ENCODE measurements at regions not wholly inside any gene's neighbourhood (a gene's known extent, or its start where the extent isn't known, plus 50 kb on each side); places are given as distances from the start of the nearest gene placed in this dataset.
"Not testable (repeated sequence)": the region's sequence is repeated elsewhere in the genome, so short reads cannot be mapped to it uniquely, and the experiment has no call there.

GRCh38 chr14:105581551-105582341 lies 55.4 kb downstream of the TMEM121 start:
- no peak overlapping the region for H3K27ac Mint-ChIP-seq
- CTCF ChIA-PET = no interaction called here
- H3K27me3 Mint-ChIP-seq = no peaks in the 10 kb centered on the region
- H3K4me3 Mint-ChIP-seq = no peak overlapping the region
- no peak for DNase-seq
- POLR2A ChIA-PET = no interaction called here
- peaks cover 4% of the 10 kb centered on the region for H3K4me1 Mint-ChIP-seq
- H3K36me3 Mint-ChIP-seq (ENCODE audit: low read depth) = no peaks in the 10 kb centered on the region
- H3K9me3 Mint-ChIP-seq = no peaks in the 10 kb centered on the region

- Mint-ChIP-seq H3K4me1 (peaks cover 4% of the 10 kb centered on the region), H3K36me3 (ENCODE audit: low read depth) (no peaks in the 10 kb centered on the region), H3K27ac (no peak overlapping the region), H3K27me3 (no peaks in the 10 kb centered on the region), H3K9me3 (no peaks in the 10 kb centered on the region), H3K4me3 (no peak overlapping the region)
- POLR2A ChIA-PET = no interaction called here
- no peak for DNase-seq
- CTCF ChIA-PET = no interaction called here
These were observed 56.3 kb downstream of the TMEM121 start for GRCh38 chr14:105582639-105583038.

- H3K27me3 Mint-ChIP-seq; H3K9me3 Mint-ChIP-seq; CTCF ChIA-PET; H3K4me3 Mint-ChIP-seq; H3K27ac Mint-ChIP-seq; H3K36me3 Mint-ChIP-seq (ENCODE audit: low read depth); H3K4me1 Mint-ChIP-seq; POLR2A ChIA-PET; DNase-seq: not testable (repeated sequence)
These were observed 57.5 kb downstream of the TMEM121 start for GRCh38 chr14:105583914-105584313.

GRCh38 chr14:105585290-105585689 lies 58.9 kb downstream of the TMEM121 start:
- CTCF ChIA-PET; H3K27me3 Mint-ChIP-seq; H3K27ac Mint-ChIP-seq; DNase-seq; POLR2A ChIA-PET; H3K36me3 Mint-ChIP-seq (ENCODE audit: low read depth); H3K4me1 Mint-ChIP-seq; H3K9me3 Mint-ChIP-seq; H3K4me3 Mint-ChIP-seq: not testable (repeated sequence)

- H3K4me3 Mint-ChIP-seq; CTCF ChIA-PET; H3K36me3 Mint-ChIP-seq (ENCODE audit: low read depth); H3K9me3 Mint-ChIP-seq; H3K27me3 Mint-ChIP-seq; DNase-seq; H3K27ac Mint-ChIP-seq; H3K4me1 Mint-ChIP-seq; POLR2A ChIA-PET: not testable (repeated sequence)
These were observed 59.3 kb downstream of the TMEM121 start for GRCh38 chr14:105585722-105586121.

GRCh38 chr14:105586144-105586872 lies 59.9 kb downstream of the TMEM121 start:
- H3K4me3 Mint-ChIP-seq; H3K27me3 Mint-ChIP-seq; H3K27ac Mint-ChIP-seq; H3K36me3 Mint-ChIP-seq (ENCODE audit: low read depth); H3K4me1 Mint-ChIP-seq; H3K9me3 Mint-ChIP-seq; POLR2A ChIA-PET; CTCF ChIA-PET: not testable (repeated sequence)
- DNase-seq = peak; percentile 9

GRCh38 chr14:105587034-105587433 lies 60.7 kb downstream of the TMEM121 start:
- DNase-seq; POLR2A ChIA-PET; H3K4me3 Mint-ChIP-seq; CTCF ChIA-PET; H3K9me3 Mint-ChIP-seq; H3K27ac Mint-ChIP-seq; H3K36me3 Mint-ChIP-seq (ENCODE audit: low read depth); H3K4me1 Mint-ChIP-seq; H3K27me3 Mint-ChIP-seq: not testable (repeated sequence)

- H3K4me3 Mint-ChIP-seq; H3K4me1 Mint-ChIP-seq; H3K27ac Mint-ChIP-seq; H3K27me3 Mint-ChIP-seq; H3K9me3 Mint-ChIP-seq; POLR2A ChIA-PET; H3K36me3 Mint-ChIP-seq (ENCODE audit: low read depth); CTCF ChIA-PET: not testable (repeated sequence)
- peak; percentile 12 for DNase-seq
These were observed 61.3 kb downstream of the TMEM121 start for GRCh38 chr14:105587482-105588235.

GRCh38 chr14:105588236-105588860 lies 62.0 kb downstream of the TMEM121 start:
- Mint-ChIP-seq H3K4me3 (no peak overlapping the region), H3K9me3 (no peaks in the 10 kb centered on the region), H3K4me1 (no peaks in the 10 kb centered on the region), H3K27ac (no peak overlapping the region), H3K36me3 (ENCODE audit: low read depth) (no peaks in the 10 kb centered on the region), H3K27me3 (no peaks in the 10 kb centered on the region)
- no peak for DNase-seq
- ChIA-PET CTCF (no interaction called here), POLR2A (no interaction called here)

GRCh38 chr14:105589161-105589925 lies 63.0 kb downstream of the TMEM121 start:
- no peak overlapping the region for H3K27ac Mint-ChIP-seq
- H3K27me3 Mint-ChIP-seq = no peaks in the 10 kb centered on the region
- no peaks in the 10 kb centered on the region for H3K36me3 Mint-ChIP-seq (ENCODE audit: low read depth)
- POLR2A ChIA-PET = no interaction called here
- no peaks in the 10 kb centered on the region for H3K9me3 Mint-ChIP-seq
- DNase-seq = no peak
- CTCF ChIA-PET = interaction anchor here (0.6 to 0.9 kb wide), 2 partner anchors 33 to 333 kb away, joined by 3 read pairs; no protein-coding TSS in a partner anchor
- no peaks in the 10 kb centered on the region for H3K4me1 Mint-ChIP-seq
- no peak overlapping the region for H3K4me3 Mint-ChIP-seq

GRCh38 chr14:105589926-105590185 lies 63.5 kb downstream of the TMEM121 start:
- H3K9me3 Mint-ChIP-seq; H3K36me3 Mint-ChIP-seq (ENCODE audit: low read depth); H3K4me1 Mint-ChIP-seq; POLR2A ChIA-PET; H3K27me3 Mint-ChIP-seq; DNase-seq; H3K4me3 Mint-ChIP-seq; H3K27ac Mint-ChIP-seq: not testable (repeated sequence)
- CTCF ChIA-PET = interaction anchor here (0.6 to 0.9 kb wide), 2 partner anchors 34 to 333 kb away, joined by 3 read pairs; no protein-coding TSS in a partner anchor

- POLR2A ChIA-PET = no interaction called here
- Mint-ChIP-seq H3K27ac (no peak overlapping the region), H3K9me3 (no peaks in the 10 kb centered on the region), H3K4me3 (no peak overlapping the region), H3K36me3 (ENCODE audit: low read depth) (no peaks in the 10 kb centered on the region), H3K4me1 (no peaks in the 10 kb centered on the region), H3K27me3 (no peaks in the 10 kb centered on the region)
- no peak for DNase-seq
- CTCF ChIA-PET = no interaction called here
These were observed 64.7 kb downstream of the TMEM121 start for GRCh38 chr14:105591052-105591451.

GRCh38 chr14:105591792-105592341 lies 65.5 kb downstream of the TMEM121 start:
- H3K4me1 Mint-ChIP-seq; DNase-seq; H3K27me3 Mint-ChIP-seq; H3K27ac Mint-ChIP-seq; POLR2A ChIA-PET; H3K4me3 Mint-ChIP-seq; H3K9me3 Mint-ChIP-seq; CTCF ChIA-PET; H3K36me3 Mint-ChIP-seq (ENCODE audit: low read depth): not testable (repeated sequence)
